Astrocyte (in vitro differentiated cells and primary cell): ENCODE measurements at regions not wholly inside any gene's neighbourhood (a gene's known extent, or its start where the extent isn't known, plus 50 kb on each side); places are given as distances from the start of the nearest gene placed in this dataset.

Source experiments
- EZH2 ChIP-seq: IDR thresholded peaks from 2 replicates; pipeline ENCODE4 v1.6.1; 2012; ENCODE audit warnings: mild to moderate bottlenecking, low read length, inconsistent platforms; ENCODE audit not compliant: insufficient read depth
- TF ChIP-seq, protein P1 (sequence below): IDR thresholded peaks from 2 replicates; pipeline ENCODE4 v1.5.1; 2011; ENCODE audit warnings: low read depth, mild to moderate bottlenecking, inconsistent platforms, low read length, moderate library complexity; ENCODE audit not compliant: insufficient read depth

DNA sequence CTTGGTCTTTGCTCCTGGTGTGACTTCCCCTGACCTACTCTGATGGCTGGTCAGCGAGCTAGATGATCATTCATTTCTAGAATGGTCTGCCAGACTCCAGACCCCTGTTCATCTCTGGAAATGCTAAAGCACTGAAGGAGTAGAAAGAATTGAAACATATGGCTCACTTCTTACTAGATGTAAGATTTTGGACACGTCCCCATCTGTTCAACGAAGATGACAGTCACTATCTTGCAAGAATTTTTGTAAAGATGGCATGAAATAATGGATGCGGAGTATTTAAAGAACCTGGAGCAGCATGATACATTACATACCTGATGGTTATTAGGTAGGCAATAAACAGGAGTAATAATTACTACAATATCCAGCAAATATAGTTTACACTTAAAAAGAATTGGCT, 252.7 kb upstream of the SDK2 start:
- TF ChIP-seq, protein P1, sequence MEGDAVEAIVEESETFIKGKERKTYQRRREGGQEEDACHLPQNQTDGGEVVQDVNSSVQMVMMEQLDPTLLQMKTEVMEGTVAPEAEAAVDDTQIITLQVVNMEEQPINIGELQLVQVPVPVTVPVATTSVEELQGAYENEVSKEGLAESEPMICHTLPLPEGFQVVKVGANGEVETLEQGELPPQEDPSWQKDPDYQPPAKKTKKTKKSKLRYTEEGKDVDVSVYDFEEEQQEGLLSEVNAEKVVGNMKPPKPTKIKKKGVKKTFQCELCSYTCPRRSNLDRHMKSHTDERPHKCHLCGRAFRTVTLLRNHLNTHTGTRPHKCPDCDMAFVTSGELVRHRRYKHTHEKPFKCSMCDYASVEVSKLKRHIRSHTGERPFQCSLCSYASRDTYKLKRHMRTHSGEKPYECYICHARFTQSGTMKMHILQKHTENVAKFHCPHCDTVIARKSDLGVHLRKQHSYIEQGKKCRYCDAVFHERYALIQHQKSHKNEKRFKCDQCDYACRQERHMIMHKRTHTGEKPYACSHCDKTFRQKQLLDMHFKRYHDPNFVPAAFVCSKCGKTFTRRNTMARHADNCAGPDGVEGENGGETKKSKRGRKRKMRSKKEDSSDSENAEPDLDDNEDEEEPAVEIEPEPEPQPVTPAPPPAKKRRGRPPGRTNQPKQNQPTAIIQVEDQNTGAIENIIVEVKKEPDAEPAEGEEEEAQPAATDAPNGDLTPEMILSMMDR, result no peak
- TF ChIP-seq EZH2, result no peak
